Ovary (tissue), 7 donors: ENCODE measurements at regions not wholly inside any gene's neighbourhood (a gene's known extent, or its start where the extent isn't known, plus 50 kb on each side); places are given as distances from the start of the nearest gene placed in this dataset.
A peak's percentile ranks its signal among the peaks of the same experiment; 100 is the strongest.

Experiments used
- DNase-seq, 5 donors: peaks; one replicate each; pipeline ENCODE4 v3.0.0-alpha.2; 2019 to 2020
- H3K27ac ChIP-seq, 2 donors: fragments of 200-600 bp; one replicate each; pipeline versions ENCODE4 v1.5.1 to v1.8.0; 2019 to 2022
- H3K27me3 ChIP-seq: fragments of 200-600 bp; one replicate; pipeline ENCODE4 v1.8.0; 2022
- H3K36me3 ChIP-seq: fragments of 200-600 bp; sonication (generic); one replicate; pipeline ENCODE4 v1.5.1; 2019
- H3K4me1 ChIP-seq: one replicate; pipeline ENCODE4 v1.8.1; 2013; ENCODE audit warnings: mild to moderate bottlenecking, moderate library complexity; ENCODE audit not compliant: insufficient read depth
- H3K4me3 ChIP-seq: fragments of 200-600 bp; sonication (generic); one replicate; pipeline ENCODE4 v1.5.1; 2017
- H3K9me3 ChIP-seq, 2 donors: fragments of 200-600 bp in 1 of 2; sonication (generic) in 1 of 2; one replicate each; pipeline versions ENCODE4 v1.5.1 to v1.8.1; 2013 to 2019; ENCODE audit warnings: mild to moderate bottlenecking in 1 of 2, moderate library complexity in 1 of 2
- EP300 ChIP-seq: sonication (generic); formaldehyde crosslinking; IDR thresholded peaks from one replicate; pipeline ENCODE4 v1.6.1; 2017; ENCODE audit warnings: antibody characterized with exemption
- POLR2A ChIP-seq: fragments of 450-650 bp; IDR thresholded peaks from one replicate; pipeline ENCODE4 v1.6.1; 2017; ENCODE audit warnings: antibody characterized with exemption, mild to moderate bottlenecking, moderate library complexity
- WGBS, 3 donors: extraction: QIAGEN DNeasy Blood & Tissue Kit in 1 of 3; methylation state at CpG; one replicate each; pipeline versions ENCODE4 v1.1.5 to v1.1.7; 2013 to 2017; 5-methylcytosine and 5-hydroxymethylcytosine counted together
- intact Hi-C, 4 donors: fragments of 100-400 bp; cut with DNase I; formaldehyde crosslinking; loops; one replicate each; pipeline versions ENCODE4 v1.11.0 to v1.15.1; 2022 to 2023
- TF ChIP-seq, protein P1 (sequence below), 3 donors: fragments of 450-650 bp in 2 of 3; fragments of 200-600 bp in 1 of 3; IDR thresholded peaks; one replicate each; pipeline versions ENCODE4 v1.5.1 to v1.8.0; 2016 to 2022; ENCODE audit warnings: antibody characterized with exemption in 3 of 3, mild to moderate bottlenecking in 1 of 3
- donor health status: DM: no; HTN: no; CAD: no; lungs with moderate emphysema.
- donor health status: DM: no; HTN: no; CAD: no.
- donor health status: Bipolar disorder and iron deficiency.
- donor health status: DM: no; HTN: no; CAD: no.
- donor health status: DM: yes; HTN: yes; CAD: no.

DNA sequence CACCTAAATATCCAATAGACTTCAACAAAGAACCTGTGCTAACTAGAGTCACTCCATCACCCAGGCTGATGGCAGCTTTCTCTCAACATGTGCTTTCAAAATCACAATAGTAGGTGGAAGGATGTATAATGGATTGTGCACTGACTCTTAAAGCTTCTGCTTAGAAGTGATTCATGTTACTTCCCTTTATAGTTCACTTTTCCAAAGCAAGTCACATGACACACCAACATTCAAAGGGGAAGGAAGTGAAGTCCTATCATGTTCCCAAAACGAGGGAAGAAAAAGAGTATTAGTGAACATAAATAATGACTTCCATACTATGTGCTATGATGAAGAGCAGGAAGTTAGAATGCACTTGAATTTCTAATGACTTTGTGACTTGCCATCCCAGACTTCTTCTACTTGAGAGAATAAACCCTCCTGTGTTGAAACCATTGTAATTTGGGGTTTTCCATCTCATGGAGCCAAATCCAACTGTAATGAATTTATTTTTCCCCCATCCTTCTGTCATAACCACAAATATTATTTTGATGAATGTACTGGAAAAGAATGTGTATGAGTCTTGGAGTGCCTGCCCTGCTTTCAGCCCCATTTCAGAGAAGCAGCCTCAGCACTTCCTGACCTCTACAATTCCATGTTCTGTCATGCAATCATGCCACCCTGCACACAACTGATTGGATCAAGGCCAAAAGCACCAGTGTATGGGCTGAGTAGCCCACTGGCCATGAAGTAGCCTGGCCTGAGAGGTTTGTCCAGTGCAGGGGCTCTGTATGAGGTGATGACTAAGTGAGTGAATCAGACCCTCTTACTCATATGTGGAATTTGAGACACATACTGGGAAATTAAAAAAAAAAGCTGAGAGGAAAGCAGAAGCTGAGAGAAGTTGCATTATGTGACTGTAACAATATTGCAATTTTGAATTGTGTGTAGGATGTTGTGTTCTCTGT, 525.9 kb upstream of the CLINT1 start:
- DNase-seq = no peak
- intact Hi-C loops = no loop called here
- H3K27ac ChIP-seq = no peak overlapping the region

DNA sequence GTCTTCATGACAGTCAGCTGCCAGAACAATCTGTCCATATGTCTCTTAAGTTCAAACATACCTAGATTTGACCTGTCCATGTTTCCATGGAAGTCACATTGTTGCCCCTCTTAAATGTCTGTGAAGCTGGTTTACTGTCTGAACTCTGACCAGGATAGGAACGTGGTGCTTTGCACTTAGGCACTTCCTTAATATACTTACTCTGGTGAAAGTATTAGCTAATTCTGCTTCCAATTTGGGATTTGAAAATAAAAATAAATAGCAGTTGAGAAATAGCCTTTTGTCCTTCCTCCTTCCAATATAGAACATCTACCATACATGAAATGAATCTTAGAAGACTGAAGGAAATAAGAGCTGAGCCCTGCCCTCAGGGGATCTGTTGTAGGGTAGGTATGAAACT, 524.5 kb upstream of the CLINT1 start:
- intact Hi-C loops = no loop called here
- H3K4me1 ChIP-seq = no peaks in the 10 kb centered on the region

More for the DNA sequence above, 525.9 kb upstream of the CLINT1 start:
- no peaks in the 10 kb centered on the region for H3K27me3 ChIP-seq
- H3K4me3 ChIP-seq = no peak overlapping the region
- no peaks in the 10 kb centered on the region for H3K36me3 ChIP-seq
- no peaks in the 10 kb centered on the region for H3K4me1 ChIP-seq
- no peaks in the 10 kb centered on the region for H3K9me3 ChIP-seq
- 53 to 70% (median 64%) methylated on average over 1 of the region's 1 CpG for WGBS, 3 donors
- TF ChIP-seq POLR2A (no peak), EP300 (no peak)
- TF ChIP-seq, protein P1, sequence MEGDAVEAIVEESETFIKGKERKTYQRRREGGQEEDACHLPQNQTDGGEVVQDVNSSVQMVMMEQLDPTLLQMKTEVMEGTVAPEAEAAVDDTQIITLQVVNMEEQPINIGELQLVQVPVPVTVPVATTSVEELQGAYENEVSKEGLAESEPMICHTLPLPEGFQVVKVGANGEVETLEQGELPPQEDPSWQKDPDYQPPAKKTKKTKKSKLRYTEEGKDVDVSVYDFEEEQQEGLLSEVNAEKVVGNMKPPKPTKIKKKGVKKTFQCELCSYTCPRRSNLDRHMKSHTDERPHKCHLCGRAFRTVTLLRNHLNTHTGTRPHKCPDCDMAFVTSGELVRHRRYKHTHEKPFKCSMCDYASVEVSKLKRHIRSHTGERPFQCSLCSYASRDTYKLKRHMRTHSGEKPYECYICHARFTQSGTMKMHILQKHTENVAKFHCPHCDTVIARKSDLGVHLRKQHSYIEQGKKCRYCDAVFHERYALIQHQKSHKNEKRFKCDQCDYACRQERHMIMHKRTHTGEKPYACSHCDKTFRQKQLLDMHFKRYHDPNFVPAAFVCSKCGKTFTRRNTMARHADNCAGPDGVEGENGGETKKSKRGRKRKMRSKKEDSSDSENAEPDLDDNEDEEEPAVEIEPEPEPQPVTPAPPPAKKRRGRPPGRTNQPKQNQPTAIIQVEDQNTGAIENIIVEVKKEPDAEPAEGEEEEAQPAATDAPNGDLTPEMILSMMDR (IDR thresholded peaks at IDR 0.05) = no peak

DNA sequence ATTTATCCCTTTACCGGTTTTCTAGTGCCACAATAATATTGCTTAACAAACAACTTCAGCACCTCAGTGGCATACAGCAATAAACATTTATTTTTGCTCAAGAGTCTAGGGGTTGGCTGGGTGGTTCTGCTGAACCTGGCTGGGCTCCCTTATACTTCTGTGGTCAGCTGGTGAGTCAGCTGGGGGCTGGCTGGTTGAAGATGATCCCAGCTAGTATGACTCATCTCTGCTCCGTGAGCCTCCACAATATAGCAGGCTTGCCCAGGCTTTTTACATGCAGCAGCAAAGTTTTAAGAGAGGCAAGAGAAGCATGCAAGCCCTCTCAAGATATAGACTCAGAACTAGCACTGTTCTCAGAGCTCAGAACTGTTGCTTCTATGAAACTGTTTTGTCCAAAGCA, 523.5 kb upstream of the CLINT1 start:
- DNase-seq = peak; percentile 72 to 84 (median 78)
- no peak overlapping the region for H3K4me3 ChIP-seq
- TF ChIP-seq, protein P1 (IDR thresholded peaks at IDR 0.05) = no peak
- no peak for TF ChIP-seq EP300
- no peak for TF ChIP-seq POLR2A
- 11 to 17% (median 14%) methylated on average over 2 of the region's 2 CpGs for WGBS, 3 donors
- H3K27ac ChIP-seq = no peak overlapping the region
- H3K27me3 ChIP-seq = no peaks in the 10 kb centered on the region
- H3K9me3 ChIP-seq = no peaks in the 10 kb centered on the region
- H3K4me1 ChIP-seq = no peaks in the 10 kb centered on the region
- intact Hi-C loops = no loop called here
- no peaks in the 10 kb centered on the region for H3K36me3 ChIP-seq

More for the DNA sequence above, 524.5 kb upstream of the CLINT1 start:
- no peak for DNase-seq
- no peaks in the 10 kb centered on the region for H3K27me3 ChIP-seq
- H3K27ac ChIP-seq = no peak overlapping the region
- no peak overlapping the region for H3K4me3 ChIP-seq
- TF ChIP-seq, protein P1 (IDR thresholded peaks at IDR 0.05) = no peak
- TF ChIP-seq EP300 = no peak
- TF ChIP-seq POLR2A = no peak
- WGBS, 3 donors = 55 to 81% (median 59%) methylated on average over 1 of the region's 1 CpG
- no peaks in the 10 kb centered on the region for H3K36me3 ChIP-seq
- H3K9me3 ChIP-seq = no peaks in the 10 kb centered on the region

DNA sequence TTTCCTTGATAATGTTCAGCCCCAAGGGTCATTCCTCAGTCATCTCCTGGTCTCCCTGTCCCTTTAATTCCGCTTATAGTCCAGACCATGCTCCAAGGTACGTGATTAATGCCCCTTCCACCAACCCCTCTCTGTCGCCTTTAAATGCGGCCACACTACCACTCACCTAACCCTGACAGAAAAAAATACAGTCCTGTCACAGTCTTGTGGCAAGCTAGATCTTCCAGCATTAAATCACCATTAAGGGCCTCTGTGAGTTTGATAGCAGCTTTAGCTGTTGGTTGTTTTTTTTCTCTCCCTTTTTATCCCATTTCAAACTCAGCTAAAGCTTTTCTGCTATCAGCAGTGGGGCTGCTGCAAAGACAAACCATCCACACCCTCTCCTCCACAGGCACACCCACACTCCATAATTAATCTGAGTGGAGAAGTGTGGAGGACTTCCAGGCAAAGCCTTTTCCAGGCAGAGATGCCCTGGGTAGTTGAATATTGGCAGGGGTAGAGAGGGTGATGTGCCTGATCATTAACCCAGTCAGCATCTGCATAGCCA, 522.7 kb upstream of the CLINT1 start:
- TF ChIP-seq, protein P1 (IDR thresholded peaks at IDR 0.05) = no peak
- no peak for TF ChIP-seq EP300
- TF ChIP-seq POLR2A = no peak
- intact Hi-C loops = no loop called here
- Histone ChIP-seq H3K4me3 (no peak overlapping the region), H3K4me1 (no peaks in the 10 kb centered on the region), H3K9me3 (no peaks in the 10 kb centered on the region), H3K27ac (no peak overlapping the region), H3K36me3 (no peaks in the 10 kb centered on the region), H3K27me3 (no peaks in the 10 kb centered on the region)
- no peak for DNase-seq
- WGBS, 3 donors = 73 to 87% (median 87%) methylated on average over 4 of the region's 4 CpGs
